HG03378 (cell line): ENCODE measurements at regions not wholly inside any gene's neighbourhood (a gene's known extent, or its start where the extent isn't known, plus 50 kb on each side); places are given as distances from the start of the nearest gene placed in this dataset.
"Not testable (repeated sequence)": the region's sequence is repeated elsewhere in the genome, so short reads cannot be mapped to it uniquely, and the experiment has no call there.

ENCODE experiments used
- ATAC-seq: cut with Tn5 transposase; IDR thresholded peaks from one replicate; pipeline ENCODE4 v1.9.1; 2021; ENCODE audit warnings: mild to moderate bottlenecking, moderate library complexity; ENCODE audit not compliant: unreplicated experiment

DNA sequence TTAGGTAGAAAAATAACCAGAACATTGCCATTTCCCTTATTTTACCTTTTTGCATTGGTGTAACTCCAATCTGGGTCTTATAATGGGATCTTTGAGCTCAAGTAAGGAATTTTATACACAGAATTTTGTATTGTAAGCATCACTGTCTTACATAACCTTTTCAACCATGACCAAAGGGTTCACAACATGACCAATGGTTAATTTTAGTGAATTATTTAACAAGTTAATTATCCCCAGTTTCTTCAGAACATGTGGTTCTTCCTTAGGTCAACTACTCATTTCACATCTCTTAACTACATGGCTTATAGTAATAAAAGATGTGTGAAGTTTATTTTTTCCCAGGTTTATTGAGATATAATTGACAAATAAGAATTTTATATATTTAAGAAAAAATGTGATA is 74.2 kb upstream of the RHOBTB1 start:
- no peak for ATAC-seq

GRCh38 chr10:61016630-61017029 is 72.6 kb upstream of the RHOBTB1 start:
- no peak for ATAC-seq

DNA sequence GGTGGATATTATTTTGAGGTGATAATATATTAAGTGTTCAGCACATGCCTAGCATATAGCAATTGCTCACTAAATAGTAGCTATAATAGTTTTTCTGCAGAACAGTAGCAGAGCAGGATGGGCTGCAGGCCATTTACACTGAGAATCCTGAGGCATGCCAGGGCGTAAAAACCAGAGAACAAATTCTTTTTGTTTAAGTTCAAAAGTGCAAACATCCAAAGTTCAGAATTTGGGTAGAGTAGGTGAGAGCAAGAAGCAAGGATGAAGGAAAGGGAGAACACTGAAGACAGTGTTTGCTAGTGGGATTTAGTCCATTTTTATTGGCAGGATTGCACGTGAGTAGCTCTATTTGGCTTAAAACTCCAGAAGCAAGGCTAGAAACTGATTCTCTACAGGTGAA is 72.0 kb upstream of the RHOBTB1 start:
- ATAC-seq: no peak

DNA sequence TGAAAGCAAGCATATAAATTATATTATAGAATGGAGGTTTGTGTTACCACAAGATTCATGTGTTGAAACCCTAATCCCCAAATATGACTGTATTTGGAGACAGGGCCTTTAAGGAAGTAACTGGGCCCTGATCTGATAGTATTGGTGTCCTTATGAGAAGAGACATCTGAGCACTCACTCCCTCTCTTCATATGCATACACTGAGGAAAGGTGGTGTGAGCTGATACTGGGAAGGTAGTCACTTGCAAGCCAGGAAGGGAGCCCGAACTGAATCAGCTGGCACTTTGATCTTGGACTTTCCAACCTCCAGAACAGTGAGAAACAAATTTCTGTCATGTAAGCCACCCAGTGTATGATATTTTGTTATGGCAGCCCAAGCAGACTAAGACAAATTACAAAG is 66.9 kb upstream of the RHOBTB1 start:
- ATAC-seq: no peak

DNA sequence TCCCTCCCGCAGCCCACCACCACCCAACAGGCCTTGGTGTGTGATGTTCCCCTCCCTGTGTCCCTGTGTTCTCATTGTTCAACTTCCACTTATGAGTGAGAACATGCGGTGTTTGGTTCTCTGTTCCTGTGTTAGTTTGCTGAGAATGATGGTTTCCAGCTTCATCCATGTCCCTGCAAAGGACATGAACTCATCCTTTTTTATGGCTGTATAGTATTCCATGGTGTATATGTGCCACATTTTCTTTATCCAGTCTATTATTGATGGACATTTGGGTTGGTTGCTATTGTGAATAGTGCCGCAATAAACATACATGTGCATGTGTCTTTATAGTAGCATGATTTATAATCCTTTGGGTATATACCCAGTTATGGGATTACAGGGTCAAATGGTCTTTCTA is 59.1 kb upstream of the RHOBTB1 start:
- not testable (repeated sequence) for ATAC-seq

GRCh38 chr10:61001731-61002122 is 57.7 kb upstream of the RHOBTB1 start:
- no peak for ATAC-seq

GRCh38 chr10:61000769-61001730 is 57.1 kb upstream of the RHOBTB1 start:
- ATAC-seq: no peak

GRCh38 chr10:60998932-60999331 is 54.9 kb upstream of the RHOBTB1 start:
- ATAC-seq: no peak

- ATAC-seq: no peak
Measured at GRCh38 chr10:60994128-60994527, 50.1 kb upstream of the RHOBTB1 start.
